ENCODE measurements at regions not wholly inside any gene's neighbourhood (a gene's known extent, or its start where the extent isn't known, plus 50 kb on each side); places are given as distances from the start of the nearest gene placed in this dataset.

DNA sequence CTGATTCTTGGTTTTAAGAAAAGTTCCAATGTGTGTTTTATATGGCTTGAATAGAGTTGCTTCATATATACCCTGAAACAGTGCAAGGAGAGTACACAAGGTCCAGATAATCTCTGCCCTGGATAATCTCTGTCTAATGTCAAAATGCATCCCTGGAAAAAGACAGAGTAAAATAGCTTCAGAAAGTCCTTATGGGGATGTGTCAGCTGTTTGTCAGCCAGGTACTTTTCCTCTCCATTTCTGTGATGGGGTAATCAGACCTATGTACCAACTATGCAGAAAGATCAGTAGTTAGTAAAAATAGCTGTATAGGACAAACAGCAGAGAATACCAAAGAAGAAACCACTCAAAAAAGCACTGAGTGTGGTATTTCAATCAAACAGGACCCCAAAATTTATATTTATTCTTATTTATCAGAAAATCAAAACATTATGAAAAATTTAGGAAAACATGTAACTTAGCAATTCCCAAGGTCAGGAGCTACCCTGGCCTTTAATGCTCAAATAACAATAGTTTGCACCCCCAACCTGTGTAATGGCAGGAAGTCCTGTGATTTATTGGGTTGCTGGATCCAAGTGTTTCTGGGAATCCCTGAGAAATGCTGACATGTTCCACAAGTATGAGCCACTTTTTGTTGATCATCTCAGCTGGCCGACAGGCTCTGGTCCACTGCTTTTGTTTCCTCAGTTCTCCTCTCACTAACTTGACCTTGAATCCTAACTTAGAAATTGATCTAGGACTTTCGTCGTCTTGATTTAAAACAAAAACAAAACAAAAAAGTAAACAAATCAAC, 69.6 kb downstream of the MDH1 start:
- no peak for DNase-seq

DNA sequence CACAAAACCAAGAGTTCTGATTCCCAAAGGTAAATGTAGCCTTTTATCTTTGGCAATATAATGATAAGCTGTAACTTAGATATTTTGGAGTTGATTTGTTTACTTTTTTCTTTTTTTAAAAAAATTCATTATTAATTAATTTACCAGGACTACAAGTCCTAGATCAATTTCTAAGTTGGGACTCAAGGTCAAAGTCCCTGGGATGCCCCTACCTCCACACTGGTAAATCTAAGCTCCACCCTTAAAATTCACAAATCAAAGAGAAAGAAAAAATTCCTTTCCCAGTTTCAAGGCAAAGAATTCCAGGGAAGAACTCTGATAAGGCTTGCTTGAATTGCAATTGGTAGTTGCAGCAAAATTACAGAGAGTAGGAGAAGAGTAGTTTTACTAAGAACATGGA, 71.3 kb downstream of the MDH1 start:
- DNase-seq: no peak

DNA sequence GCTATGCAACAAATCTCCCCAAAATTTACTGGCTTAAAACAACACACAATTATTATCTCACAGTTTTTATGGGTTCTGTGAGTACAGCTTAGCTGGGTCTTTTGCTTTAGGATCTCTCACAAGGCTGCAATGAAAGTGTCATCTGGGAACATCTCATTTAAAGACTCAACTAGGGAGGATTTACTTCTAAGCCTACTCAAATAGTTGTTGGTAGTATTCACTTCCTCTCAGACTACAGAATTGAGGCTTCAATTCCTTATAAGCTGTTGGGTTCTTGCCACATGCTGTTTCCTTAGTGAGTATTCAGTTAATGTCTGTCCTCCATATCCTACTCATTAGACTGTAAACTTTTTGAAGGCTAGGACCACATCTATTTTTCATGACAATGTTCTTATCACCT, 72.3 kb downstream of the MDH1 start:
- DNase-seq: no peak

DNA sequence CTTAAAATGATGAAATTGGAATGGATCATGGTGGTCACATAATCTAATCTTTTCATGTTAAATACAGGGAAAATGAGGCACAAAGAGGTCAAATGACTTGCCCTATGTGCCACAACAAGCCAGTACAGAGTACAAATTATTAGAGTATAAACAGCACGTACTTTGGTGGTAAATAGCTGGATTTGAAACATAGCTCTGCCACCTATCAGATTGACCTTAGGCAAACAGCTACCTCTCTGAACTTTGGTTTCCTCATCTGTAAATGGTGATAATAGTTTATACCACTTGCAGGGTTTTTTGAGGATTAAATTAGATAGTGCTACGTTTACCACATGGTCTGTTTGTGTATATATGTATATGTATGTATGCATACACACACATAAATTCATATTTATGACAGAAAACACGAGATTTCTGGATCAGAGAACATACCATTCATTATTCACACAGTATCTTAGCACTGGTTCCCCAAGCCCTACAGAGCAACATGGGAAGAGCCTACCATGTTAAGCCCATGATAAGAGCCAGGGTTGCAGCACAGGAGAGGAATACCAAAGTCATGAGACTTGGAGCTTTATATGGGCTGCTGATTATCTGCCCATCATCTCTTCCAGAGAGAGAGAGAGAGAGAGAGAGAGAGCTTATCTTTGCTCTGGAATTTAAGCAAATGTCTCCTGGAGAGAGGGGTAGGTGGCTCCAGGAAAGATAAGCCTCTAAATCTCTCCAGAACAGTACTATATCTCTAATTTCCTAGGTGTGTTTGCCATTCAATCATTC, 73.5 kb downstream of the MDH1 start:
- no peak for DNase-seq

DNA sequence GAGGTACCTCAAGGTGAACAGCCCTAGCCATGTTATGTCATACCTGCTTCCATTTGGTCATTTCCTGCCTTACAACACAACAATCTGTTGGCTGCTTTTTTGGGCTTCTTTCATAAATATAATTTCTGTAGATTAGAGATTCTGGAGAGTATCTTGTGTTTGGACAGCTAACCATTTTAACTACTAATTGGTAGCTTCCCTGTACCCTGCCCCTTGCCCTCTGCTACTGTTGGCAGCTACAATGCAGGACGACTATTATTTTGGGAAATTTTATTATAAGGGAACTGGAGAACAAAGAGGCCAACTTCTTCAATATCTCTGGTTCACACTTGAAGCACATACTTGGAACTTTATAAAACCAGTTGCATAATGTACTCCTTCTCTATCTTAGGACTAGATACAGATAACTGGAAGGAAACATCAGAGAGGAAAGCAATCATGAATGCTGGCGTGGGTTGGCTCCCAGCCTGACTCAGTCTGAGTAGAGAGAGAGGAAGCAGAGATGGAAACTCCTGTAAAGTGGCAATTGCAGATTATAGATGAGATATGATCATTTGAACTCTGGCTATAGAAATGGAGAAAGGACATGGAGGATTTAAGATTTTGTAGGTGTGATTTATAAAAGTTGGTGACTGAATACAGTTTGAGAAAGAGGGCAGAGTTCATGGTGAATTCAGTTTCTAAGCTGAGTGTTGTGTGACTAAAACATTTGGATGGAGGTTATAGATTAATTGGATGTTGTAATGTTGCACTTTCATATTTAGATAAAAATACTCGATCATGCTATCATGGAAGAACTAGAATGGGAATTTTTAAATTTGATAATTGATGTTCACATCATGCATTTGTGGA, 74.5 kb downstream of the MDH1 start:
- DNase-seq: no peak

DNA sequence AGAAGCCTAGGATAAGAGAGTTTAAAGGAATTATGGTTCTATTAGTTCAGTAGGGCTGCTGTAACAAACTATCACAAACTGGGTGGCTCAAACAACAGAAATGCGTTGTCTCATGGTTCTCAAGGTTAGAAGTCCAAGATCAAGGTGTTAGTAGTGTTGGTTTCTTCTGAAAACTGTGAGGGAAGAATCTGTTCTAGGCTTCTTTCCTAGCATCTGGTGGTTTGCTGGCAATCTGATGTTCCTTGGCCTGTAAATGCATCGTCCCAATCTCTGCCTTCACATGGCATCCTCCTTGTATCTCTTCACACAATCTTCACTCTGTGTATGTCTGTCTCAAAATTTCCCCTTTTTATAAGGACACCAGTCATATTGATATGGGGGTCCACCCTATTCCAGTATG, 76.3 kb downstream of the MDH1 start:
- DNase-seq: no peak

DNA sequence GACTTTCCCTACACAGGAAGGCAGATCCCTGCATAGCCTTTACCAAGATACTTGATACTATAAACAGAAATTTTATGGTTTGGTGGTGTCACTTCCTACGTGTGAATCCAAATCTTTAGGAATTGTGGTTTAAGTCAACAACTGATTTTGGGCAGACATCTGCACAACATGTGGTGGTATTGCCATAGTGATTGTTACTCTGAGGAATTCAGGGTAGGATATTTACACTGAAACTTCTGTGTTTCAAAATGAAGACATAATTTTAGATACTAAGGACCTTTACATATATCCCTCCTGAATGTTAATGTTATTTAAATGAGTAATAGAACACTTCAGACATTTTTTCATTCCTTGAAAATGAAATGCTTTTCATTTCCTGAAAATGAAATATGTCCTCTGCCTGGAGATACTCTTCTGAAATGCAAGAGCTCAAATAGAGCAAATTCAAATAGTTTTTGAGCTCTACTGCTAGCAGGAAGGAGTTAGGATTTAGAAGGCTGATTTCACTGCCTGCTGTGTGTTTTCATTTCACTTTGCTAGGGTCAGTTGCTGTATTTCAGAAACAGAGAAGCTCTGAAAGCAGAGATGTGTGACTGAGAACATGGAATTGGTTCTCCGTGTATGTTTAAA, 77.2 kb downstream of the MDH1 start:
- DNase-seq: no peak

DNA sequence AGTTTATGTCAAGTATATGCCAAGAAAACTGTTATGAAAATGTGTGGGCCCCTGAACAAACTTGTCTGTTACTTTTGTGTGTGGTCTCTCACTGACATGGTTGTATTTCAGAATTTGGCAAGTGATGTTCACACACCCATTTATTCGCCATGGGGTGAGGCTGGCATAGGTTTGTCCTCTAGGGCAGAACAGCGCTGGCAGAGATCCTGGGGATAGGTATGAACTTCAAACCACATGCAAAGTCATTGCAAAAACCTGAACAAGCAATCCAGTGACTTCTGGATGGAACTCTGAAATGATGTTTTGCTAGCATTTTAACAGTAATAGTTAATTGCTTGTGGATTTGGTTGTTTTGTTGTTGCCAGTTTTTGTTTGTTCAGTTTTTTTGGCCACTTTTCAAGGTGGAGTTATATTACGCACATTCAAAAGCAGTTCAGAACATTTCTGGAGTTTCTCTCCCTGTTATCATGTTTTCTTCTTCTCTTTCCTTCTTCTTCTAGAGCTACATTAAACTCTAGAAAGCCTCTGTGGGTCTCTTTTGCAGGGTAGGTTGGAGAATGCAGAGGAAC, 78.5 kb downstream of the MDH1 start:
- DNase-seq: no peak

DNA sequence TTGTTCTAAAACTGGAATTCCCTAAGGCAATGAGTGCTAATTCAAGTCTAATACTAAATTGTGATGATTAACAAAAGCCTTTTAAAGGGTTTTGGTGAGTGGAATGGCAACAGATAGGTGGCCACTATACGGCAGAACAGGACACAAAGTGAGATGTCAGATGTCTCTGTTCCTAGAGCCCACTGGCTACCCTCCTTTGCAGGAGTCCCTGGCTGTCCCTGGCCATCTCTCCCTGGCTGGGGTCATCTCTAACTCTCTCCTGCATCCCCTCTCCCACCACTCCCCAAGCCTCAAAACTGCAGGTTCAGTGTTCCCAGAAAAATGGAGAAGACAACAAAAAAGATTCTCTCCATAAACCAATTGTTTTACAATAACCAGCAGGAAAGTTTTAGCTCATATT, 79.2 kb downstream of the MDH1 start:
- no peak for DNase-seq

DNA sequence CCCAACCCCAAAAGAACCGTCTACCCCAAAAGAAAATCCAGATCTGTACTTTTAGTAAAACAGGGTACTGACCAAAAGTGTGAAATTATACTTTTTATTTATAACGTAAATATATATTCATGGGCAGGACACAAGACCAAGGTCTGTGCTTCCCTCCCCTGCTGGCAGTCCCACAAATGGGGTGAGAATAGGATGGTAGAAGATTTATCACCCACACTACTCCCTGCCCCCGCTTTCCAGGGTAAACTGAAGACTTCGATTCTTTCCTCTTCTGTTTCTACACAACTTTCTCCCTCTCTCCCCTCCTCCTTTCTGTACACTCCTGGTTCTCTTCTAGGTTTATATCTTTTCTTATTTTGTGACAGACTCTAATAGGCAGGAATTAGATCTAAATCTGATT, 79.7 kb downstream of the MDH1 start:
- no peak for DNase-seq

DNA sequence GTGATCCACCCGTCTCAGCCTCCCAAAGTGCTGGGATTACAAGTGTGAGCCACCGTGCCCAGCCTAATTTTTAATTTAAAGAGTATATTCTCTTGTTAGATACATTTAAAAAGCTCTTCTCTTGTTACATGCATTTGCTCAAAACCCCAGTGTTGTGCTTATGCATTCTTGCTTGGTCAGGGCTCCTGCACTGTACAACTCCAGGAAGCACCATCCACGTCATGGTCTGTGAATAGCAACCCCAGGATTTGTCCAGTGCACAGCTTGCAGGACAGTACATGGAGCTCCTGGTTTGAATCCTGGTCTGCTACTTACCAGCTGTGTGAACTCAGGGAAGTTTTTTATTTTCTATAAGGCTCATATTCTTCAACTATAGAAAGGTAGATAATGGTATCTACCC, 80.8 kb downstream of the MDH1 start:
- DNase-seq: no peak

DNA sequence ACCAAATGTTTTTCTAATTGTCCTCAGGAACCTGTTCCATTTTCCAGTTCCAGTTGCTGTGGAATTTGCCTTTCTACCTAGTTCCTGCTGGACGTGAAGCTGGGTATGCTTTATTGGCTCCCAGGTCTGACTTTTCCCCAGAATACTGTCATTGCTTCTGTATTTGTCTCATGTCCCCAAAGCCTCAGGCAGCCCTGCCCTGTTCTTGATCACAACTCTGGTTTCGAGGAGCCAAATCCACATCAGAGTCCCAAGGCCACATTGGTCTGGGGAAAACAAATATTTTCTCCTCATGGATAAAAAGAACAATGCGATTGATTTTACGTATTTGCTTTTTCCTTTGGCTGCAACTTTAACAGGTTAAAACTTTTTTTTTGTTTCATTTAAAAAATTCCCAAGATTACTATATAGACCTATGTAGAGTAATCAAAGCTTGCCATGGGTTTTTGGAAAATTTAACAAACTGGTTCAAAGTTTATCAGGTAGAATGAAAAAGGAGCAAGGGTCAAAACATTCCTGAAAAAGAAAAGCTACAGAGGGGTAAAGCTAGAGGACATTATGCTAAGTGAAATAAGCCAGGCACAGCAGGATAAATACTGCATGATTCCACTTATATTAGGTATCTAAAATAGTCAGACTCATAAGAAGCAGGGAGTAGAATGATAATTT, 85.2 kb downstream of the MDH1 start:
- DNase-seq: no peak

DNA sequence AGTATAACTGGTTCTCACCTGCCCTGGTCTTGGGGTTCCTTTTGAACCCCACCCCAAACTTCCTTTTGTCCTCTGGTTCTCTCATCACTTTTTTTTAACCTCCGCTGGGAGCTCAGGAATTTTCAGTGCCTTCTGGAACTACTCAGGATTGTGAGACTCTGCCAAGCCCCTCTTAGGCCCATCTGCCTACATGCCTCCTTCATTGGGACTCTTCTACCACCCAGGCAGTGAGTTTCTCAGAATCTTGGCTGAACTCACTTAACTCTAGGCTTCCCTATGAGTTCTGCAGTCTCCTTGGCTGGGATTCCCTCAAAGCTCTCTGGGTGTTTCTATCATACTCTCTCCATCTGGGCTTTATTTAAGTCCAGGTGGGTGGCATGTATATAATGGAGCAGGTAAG, 86.3 kb downstream of the MDH1 start:
- DNase-seq: no peak

DNA sequence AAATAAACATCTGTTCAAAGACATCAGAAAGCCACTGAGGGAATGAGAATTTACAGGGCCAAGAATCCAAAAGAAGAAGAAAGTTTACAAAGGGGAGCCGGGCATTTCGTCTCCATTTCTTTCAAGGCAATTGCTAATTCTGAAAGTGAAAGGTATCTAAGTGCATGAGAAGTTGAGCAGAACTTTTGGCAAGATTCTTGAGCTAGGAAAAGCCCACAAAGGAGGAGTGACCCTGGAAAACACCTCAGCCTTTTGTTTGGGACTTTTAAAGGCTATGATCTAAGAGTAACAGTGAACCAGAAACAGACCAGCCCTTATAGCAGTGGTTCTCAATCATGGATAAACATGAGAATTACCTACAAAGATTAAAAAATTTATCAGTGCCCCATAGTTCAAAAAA, 87.4 kb downstream of the MDH1 start:
- DNase-seq: no peak

DNA sequence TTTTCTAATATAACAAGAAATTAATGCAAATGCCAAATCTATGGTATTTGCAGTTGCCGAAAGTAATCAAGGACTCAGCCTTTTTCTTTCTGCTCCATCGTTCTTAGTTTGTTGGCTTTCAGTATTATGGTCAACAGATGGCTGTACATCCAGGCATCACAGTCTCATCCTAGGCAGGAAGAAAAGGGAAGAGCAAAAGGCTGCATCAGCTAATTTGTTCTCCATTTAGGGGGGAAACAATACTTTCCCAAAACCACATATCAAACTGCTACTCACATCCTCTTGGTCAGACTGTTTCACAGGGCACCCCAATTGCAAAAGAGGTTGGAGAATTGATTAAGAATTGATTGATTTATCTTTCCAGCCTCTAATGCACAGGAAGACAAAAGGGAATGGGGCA, 89.3 kb downstream of the MDH1 start:
- DNase-seq: no peak

DNA sequence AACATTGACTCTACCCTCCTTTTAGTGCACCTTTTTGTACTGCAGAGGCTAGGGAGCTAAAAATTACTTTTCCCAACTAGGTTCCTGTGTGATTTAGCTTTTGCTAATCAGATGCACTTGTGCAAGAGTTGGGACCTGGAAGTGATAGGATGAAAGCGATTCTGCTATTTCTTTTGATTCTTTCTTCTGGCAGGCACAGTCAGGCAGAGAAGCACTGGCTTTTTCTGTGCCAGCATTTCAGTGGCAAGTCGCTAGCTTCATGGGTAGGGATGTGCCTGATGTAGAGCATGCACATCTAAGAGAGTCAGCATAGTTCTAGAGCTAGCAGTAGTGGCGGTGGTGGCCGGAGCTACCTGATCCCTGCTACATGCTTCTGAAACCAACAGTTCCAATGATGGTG, 89.8 kb downstream of the MDH1 start:
- no peak for DNase-seq

DNA sequence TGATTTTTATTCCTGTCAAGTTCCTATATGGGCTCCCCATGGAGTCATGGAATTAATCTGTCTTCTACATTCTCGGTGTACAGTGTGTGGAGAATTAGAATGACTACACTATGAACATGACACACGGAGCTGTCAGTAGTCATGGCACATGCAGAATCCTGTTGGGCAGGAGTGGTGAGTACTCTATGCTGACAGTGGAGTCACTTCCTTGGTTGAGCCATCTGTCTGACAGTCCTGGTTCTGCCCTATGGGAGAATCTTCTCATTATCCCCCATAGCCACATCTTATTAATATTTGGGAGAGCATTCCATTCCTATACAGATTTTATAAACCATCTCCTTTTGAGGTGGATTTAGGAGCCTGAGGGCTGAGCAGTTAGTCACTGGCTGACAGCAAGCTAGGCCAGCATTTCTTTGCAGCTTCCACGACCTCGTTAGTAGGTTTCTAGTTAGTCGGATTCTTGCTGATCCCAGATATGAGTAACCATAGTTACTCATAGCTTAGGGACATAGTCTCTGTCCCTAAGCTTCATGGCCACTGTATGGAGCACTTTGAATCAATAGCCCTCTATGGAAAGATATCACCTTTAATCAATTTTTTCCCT, 90.6 kb downstream of the MDH1 start:
- DNase-seq: no peak

DNA sequence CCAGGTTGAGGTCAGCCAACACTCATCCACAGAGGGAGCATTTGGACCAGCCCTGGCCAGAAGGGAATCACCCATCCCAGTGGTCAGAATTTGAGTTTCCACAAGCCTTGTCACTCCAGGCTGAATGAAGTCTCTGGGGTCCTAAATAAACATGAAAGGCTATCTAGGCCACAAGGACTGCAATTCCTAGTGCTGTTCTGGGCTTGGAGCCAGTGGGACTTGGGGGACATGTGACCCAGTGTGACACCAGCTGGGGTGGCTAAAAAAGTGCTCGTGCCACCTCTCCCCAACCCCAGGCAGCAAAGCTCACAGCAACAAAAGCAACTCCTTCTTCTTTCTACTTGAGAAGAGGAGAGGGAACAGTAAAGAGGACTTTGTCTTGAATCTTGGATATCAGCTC, 91.7 kb downstream of the MDH1 start:
- no peak for DNase-seq

DNA sequence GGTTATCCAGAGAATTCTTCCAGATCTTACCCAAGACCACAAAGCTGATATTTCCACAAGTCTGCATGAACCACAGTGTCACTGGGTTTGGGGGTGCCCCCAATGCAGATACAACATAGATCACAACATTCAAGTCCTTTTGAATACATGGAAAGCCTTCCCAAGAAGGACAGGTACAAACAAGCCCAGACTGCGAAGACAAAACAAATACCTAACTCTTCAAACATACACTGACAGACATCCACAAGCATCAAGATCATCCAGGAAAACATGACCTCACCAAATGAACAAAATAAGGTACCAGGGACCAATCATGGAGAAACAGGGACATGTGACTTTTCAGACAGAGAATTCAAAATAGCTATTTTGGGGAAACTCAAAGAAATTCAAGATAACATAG, 93.1 kb downstream of the MDH1 start:
- DNase-seq: no peak

DNA sequence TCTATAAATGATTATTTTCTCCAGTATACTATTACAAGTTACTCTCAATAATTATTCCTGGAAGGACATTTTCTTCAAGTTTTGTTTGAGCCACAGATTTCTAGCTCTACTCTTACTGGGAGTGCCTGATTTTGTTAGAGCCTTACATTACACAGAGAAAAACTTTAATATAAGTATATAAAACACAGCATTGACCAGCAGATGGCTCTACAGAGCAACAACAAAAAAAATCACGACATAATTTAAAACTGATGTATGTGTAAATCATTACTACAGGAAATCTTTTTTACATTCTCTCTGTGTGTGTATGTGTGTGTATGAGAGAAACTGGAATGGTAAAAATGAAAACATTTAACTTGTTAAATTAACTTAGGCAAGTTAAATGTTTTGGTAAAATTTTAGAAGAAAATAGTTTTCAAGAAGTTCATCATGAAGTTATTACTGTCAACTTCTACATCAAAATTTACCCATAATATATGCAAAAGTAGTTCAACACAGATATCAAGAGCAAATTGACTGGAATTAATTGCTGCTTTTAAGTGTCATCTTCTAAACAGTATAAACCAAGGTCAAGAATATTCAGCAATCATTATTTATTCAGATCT, 103.3 kb downstream of the MDH1 start:
- peak in 1 of 2 donors; percentile 57 for DNase-seq

DNA sequence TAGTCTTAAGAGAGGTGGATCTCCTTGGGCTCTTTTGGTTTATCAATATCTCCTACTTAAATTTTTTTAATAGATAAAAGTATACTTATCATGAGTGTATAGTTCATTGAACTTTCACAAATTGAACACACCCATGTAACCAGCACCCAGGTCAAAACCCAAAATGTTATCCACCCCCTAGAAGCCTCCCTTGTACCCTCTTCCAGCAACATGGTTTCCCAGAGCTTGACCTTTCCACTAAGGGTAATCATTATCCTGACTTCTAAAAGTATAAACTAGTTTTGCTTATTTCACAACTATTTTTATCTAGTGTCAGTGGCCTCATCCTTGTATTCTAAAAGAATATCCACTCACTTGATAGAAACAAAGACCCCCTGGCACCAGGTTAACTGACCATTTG, 106.8 kb downstream of the MDH1 start:
- DNase-seq: no peak
